Endothelial cell of umbilical vein (primary cell): ENCODE measurements at regions not wholly inside any gene's neighbourhood (a gene's known extent, or its start where the extent isn't known, plus 50 kb on each side); places are given as distances from the start of the nearest gene placed in this dataset.

Experiments
- BruUV-seq: library from RNA; stranded (reverse); fragments of 400-500 nt; replicated peaks from 2 replicates; lab custom pipeline; 2021; lab: Mats Ljungman, UMichigan
- CTCF ChIA-PET: fragments of 300-600, 350-600 bp; sonication (Branson Sonifier 250); formaldehyde crosslinking; loops from one replicate; lab custom pipeline; 2021; ENCODE audit warnings: antibody characterized with exemption, inconsistent platforms; lab: Charles Lee
- POLR2A ChIA-PET: fragments of 300-600, 350-600 bp; sonication (Branson Sonifier 250); formaldehyde crosslinking; loops from one replicate; lab custom pipeline; 2021; ENCODE audit warnings: antibody characterized with exemption, inconsistent platforms; lab: Charles Lee
- DNase-seq: peaks from one replicate; pipeline ENCODE4 v3.0.0-alpha.2; 2011; ENCODE audit warnings: low read depth, low spot score
- FAIRE-seq: peaks from 2 replicates; lab custom pipeline; 2011; peaks lifted over from hg19 to GRCh38; lab: Jason Lieb, UNC
- H2AFZ ChIP-seq: 2 replicates; pipeline ENCODE4 v1.6.0; 2012; ENCODE audit warnings: low read depth, low read length, control low read depth, inconsistent platforms
- H3K27ac ChIP-seq: 2 replicates; pipeline ENCODE4 v1.5.1; 2011; ENCODE audit warnings: low read depth, mild to moderate bottlenecking, control low read depth, low read length, moderate library complexity; ENCODE audit not compliant: insufficient read depth
- H3K27me3 ChIP-seq, 2 experiments: 2 replicates each; pipeline versions ENCODE4 v1.6.0 to v1.6.1; 2011; ENCODE audit warnings: low read length in 2 of 2, mixed read lengths in 1 of 2; ENCODE audit not compliant: control insufficient read depth in 2 of 2, insufficient read depth in 2 of 2
- H3K36me3 ChIP-seq, 2 experiments: 2 replicates in 1 of 2; 3 replicates in 1 of 2; pipeline ENCODE4 v1.5.1; 2011; ENCODE audit warnings: low read length in 2 of 2, mild to moderate bottlenecking in 1 of 2, moderate library complexity in 1 of 2; ENCODE audit not compliant: control insufficient read depth in 2 of 2, insufficient read depth in 2 of 2; ENCODE audit errors: extremely low read depth in 1 of 2
- H3K4me1 ChIP-seq: 3 replicates; pipeline ENCODE4 v1.5.1; 2011; ENCODE audit warnings: mild to moderate bottlenecking, low read length; ENCODE audit not compliant: control insufficient read depth, insufficient read depth; ENCODE audit errors: extremely low read depth
- H3K4me2 ChIP-seq: 2 replicates; pipeline ENCODE4 v1.6.1; 2011; ENCODE audit warnings: low read length, control low read depth, mixed read lengths; ENCODE audit not compliant: insufficient read depth
- H3K4me3 ChIP-seq, 3 experiments: fragments of 200-600 bp in 1 of 3; sonication (generic), shearing (Covaris generic) in 1 of 3; replicated peaks in 1 of 3; 2 replicates each; pipeline ENCODE4 v1.5.1; 2011 to 2016; ENCODE audit warnings: control low read depth in 3 of 3, low read length in 3 of 3, mild to moderate bottlenecking in 2 of 3, inconsistent platforms in 1 of 3, low read depth in 1 of 3, moderate library complexity in 1 of 3; ENCODE audit not compliant: insufficient read depth in 1 of 3
- H3K79me2 ChIP-seq: 2 replicates; pipeline ENCODE4 v1.6.0; 2012; ENCODE audit warnings: low read length, inconsistent platforms; ENCODE audit not compliant: control insufficient read depth, insufficient read depth
- H3K9ac ChIP-seq: replicated peaks from 2 replicates; pipeline ENCODE3; 2011; ENCODE audit warnings: low read length, control low read depth; ENCODE audit not compliant: insufficient read depth; ENCODE audit errors: extremely low read depth
- H3K9me1 ChIP-seq: replicated peaks from 3 replicates; pipeline ENCODE4 v1.6.0; 2011; ENCODE audit warnings: mild to moderate bottlenecking, low read length; ENCODE audit not compliant: control insufficient read depth, insufficient read depth; ENCODE audit errors: extremely low read depth
- H3K9me3 ChIP-seq: replicated peaks from 2 replicates; pipeline ENCODE4 v1.5.1; 2012; ENCODE audit warnings: low read length, inconsistent platforms; ENCODE audit not compliant: control insufficient read depth, insufficient read depth
- H4K20me1 ChIP-seq: replicated peaks from 2 replicates; pipeline ENCODE3; 2011; ENCODE audit warnings: mild to moderate bottlenecking, low read length; ENCODE audit not compliant: control insufficient read depth, insufficient read depth; ENCODE audit errors: extremely low read depth
- CTCF ChIP-seq, 2 donors: IDR thresholded peaks; 1 replicate in 1 of 2; 2 replicates in 1 of 2; pipeline ENCODE4 v1.5.1; 2011; ENCODE audit warnings: low read length in 2 of 2, mild to moderate bottlenecking in 2 of 2, moderate library complexity in 2 of 2, control low read depth in 1 of 2, inconsistent platforms in 1 of 2, low read depth in 1 of 2; ENCODE audit not compliant: insufficient read depth in 1 of 2; ENCODE audit errors: extremely low read depth in 1 of 2
- EZH2 ChIP-seq: IDR thresholded peaks from 2 replicates; pipeline ENCODE4 v1.6.1; 2012; ENCODE audit warnings: borderline replicate concordance, low read depth, mild to moderate bottlenecking, moderate library complexity, low read length, inconsistent platforms; ENCODE audit not compliant: severe bottlenecking
- FOS ChIP-seq: IDR thresholded peaks from 2 replicates; pipeline ENCODE4 v1.6.1; 2011; ENCODE audit warnings: mild to moderate bottlenecking, low read length, moderate library complexity, borderline replicate concordance; ENCODE audit not compliant: insufficient read depth
- GATA2 ChIP-seq: IDR thresholded peaks from 2 replicates; pipeline ENCODE4 v1.7.0; 2011; ENCODE audit warnings: low read depth, mild to moderate bottlenecking, moderate library complexity, mixed read lengths, low read length; ENCODE audit not compliant: insufficient read length, insufficient read depth
- JUN ChIP-seq: IDR thresholded peaks from 2 replicates; pipeline ENCODE4 v1.6.1; 2011; ENCODE audit warnings: borderline replicate concordance, low read depth; ENCODE audit not compliant: insufficient read length, insufficient read depth
- POLR2A ChIP-seq: IDR thresholded peaks from 2 replicates; pipeline ENCODE4 v1.6.1; 2012; ENCODE audit warnings: low read depth, mild to moderate bottlenecking, control low read depth, low read length
- dilution Hi-C: fragments of 300-500 bp; cut with MboI; formaldehyde crosslinking; loops from one replicate; pipeline ENCODE4 v1.15.0; 2019; ENCODE audit warnings: low sequenced_read_pairs; ENCODE audit not compliant: extremely low pct_ligation_motif_present
- intact Hi-C: fragments of 100-400 bp; cut with micrococcal nuclease; formaldehyde crosslinking; loops from one replicate; pipeline ENCODE4 v1.10.0; 2022

- peak overlapping the region in 1 of 3 experiments; percentile 41 for H3K4me3 ChIP-seq
- H3K36me3 ChIP-seq = no peaks in the 10 kb centered on the region
- ChIA-PET CTCF (no interaction called here), POLR2A (no interaction called here)
- intact Hi-C loops = no loop called here
- H3K9me3 ChIP-seq = no peaks in the 10 kb centered on the region
- peaks cover 14 to 24% of the 10 kb centered on the region in 2 experiments for H3K27me3 ChIP-seq
- H3K9ac ChIP-seq = no peak overlapping the region
- FAIRE-seq = no peak
- no peak overlapping the region for H3K27ac ChIP-seq
- TF ChIP-seq POLR2A = no peak
- no peak for TF ChIP-seq GATA2
- peak in 1 of 2 donors; percentile 44 for TF ChIP-seq CTCF (IDR thresholded peaks at IDR 0.05; ENCODE audit: extremely low read depth in 1 of 2, insufficient read depth in 1 of 2, low read depth in 1 of 2, low read length in 2 of 2)
- DNase-seq = peak; percentile 24
- dilution Hi-C loops = no loop called here
- no peaks in the 10 kb centered on the region for H4K20me1 ChIP-seq
- H3K4me1 ChIP-seq = peaks cover 3% of the 10 kb centered on the region
- no peaks in the 10 kb centered on the region for H3K79me2 ChIP-seq
- no TSS peak for BruUV-seq
- peak overlapping the region; percentile 35 for H2AFZ ChIP-seq
- no peak overlapping the region for H3K4me2 ChIP-seq
- no peaks in the 10 kb centered on the region for H3K9me1 ChIP-seq
Observed at GRCh38 chr12:30201301-30202160, 417.8 kb upstream of the TMTC1 start.

- no peaks in the 10 kb centered on the region for H4K20me1 ChIP-seq
- peak overlapping the region; percentile 26 for H3K4me2 ChIP-seq
- peak; percentile 4 for DNase-seq
- no peaks in the 10 kb centered on the region for H3K9me1 ChIP-seq
- dilution Hi-C loops (no loop called here), intact Hi-C loops (no loop called here)
- H3K79me2 ChIP-seq = no peaks in the 10 kb centered on the region
- BruUV-seq = no TSS peak
- H3K27ac ChIP-seq = no peak overlapping the region
- H3K36me3 ChIP-seq = no peaks in the 10 kb centered on the region
- peak; percentile 68 for FAIRE-seq
- H3K27me3 ChIP-seq = peaks cover 14 to 19% of the 10 kb centered on the region in 2 experiments
- POLR2A ChIA-PET = no interaction called here
- peak overlapping the region; percentile 24 for H2AFZ ChIP-seq
- no peaks in the 10 kb centered on the region for H3K9me3 ChIP-seq
- CTCF ChIA-PET = interaction anchor here (1.1 kb wide), 1 partner anchor 326 kb away, joined by 3 read pairs; no protein-coding TSS in a partner anchor
- H3K9ac ChIP-seq = no peak overlapping the region
- TF ChIP-seq FOS (no peak), POLR2A (no peak), JUN (no peak), EZH2 (no peak), GATA2 (no peak)
- peak overlapping the region in 1 of 3 experiments; percentile 41 for H3K4me3 ChIP-seq
- peaks cover 3% of the 10 kb centered on the region for H3K4me1 ChIP-seq
Observed at GRCh38 chr12:30200864-30201263, 417.1 kb upstream of the TMTC1 start.
